ENCODE measurements at regions not wholly inside any gene's neighbourhood (a gene's known extent, or its start where the extent isn't known, plus 50 kb on each side); places are given as distances from the start of the nearest gene placed in this dataset.

DNA sequence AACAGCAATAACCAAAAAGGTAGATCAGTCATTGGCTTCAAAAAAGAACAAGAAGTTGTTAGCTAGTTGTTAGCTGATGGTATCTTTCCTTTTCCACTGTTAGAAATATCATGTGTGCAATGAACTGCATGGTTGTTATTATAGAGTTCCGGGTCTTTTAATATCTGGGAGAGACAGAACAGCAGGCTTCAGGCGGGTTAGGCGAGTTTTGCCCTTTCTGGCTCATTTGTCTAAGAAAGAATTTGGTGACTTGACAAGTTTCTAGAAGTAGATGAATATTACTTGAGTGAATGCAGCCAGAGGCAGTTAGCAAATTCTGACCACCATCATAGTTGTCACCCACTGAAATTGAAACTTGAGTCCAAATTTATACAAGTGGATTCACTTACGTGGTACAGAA lies 88.9 kb upstream of the MID1 start:
- no peaks in the 10 kb centered on the region for H3K27me3 ChIP-seq (ENCODE audit: control insufficient read depth, insufficient read depth, low read length)
- no peaks in the 10 kb centered on the region for H3K9me3 ChIP-seq (ENCODE audit: control insufficient read depth, low read length)
- no peaks in the 10 kb centered on the region for H3K36me3 ChIP-seq (ENCODE audit: control insufficient read depth, insufficient read depth, low read length)
- H3K4me1 ChIP-seq (ENCODE audit: control insufficient read depth, insufficient read depth, low read length): no peaks in the 10 kb centered on the region
- no peak overlapping the region for H3K4me3 ChIP-seq (ENCODE audit: low read length)
- H3K9ac ChIP-seq (ENCODE audit: low read length): no peak overlapping the region

DNA sequence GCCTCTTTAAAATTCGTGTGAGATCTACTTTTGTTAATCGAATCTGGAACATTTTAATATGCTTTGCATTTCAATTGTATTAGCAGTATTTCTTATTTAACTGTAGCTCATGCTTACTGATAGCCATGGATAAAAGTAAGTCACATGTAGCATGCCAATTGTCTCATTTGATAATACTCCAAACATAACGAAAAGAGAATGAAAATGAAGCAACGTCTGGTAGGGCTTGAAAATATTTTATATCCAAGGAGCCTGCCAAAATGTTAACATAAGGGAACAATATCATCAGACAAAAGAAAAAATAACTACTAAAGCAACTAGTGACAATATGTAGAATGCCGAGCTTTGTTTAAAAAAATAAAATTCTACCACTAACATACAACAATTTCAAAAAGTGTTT lies 94.1 kb upstream of the MID1 start:
- no peaks in the 10 kb centered on the region for H3K4me1 ChIP-seq (ENCODE audit: control insufficient read depth, insufficient read depth, low read length)
- no peaks in the 10 kb centered on the region for H3K36me3 ChIP-seq (ENCODE audit: control insufficient read depth, insufficient read depth, low read length)
- no peak overlapping the region for H3K4me3 ChIP-seq (ENCODE audit: low read length)
- H3K9ac ChIP-seq (ENCODE audit: low read length): no peak overlapping the region
- no peaks in the 10 kb centered on the region for H3K9me3 ChIP-seq (ENCODE audit: control insufficient read depth, low read length)
- H3K27me3 ChIP-seq (ENCODE audit: control insufficient read depth, insufficient read depth, low read length): no peaks in the 10 kb centered on the region

DNA sequence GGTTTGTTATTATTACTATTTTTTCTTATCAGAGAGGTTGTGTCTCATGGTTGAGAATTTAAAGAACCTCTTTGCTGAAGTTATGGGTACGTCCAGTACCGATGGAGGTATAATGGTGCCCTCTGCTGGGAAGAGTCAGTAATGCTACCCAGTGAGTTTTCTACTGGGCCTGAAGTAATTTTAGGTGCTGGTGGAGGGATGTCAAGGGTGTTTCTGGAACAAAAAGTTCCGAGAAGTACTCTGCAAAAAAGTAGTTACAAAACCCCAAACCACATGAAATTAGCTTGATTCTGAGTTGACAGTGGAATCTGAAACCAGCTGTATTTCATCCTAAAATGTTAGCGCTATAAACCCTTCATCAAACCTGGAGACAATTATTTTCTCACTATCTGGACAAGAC lies 102.5 kb upstream of the MID1 start:
- H3K9ac ChIP-seq (ENCODE audit: low read length): no peak overlapping the region
- no peaks in the 10 kb centered on the region for H3K9me3 ChIP-seq (ENCODE audit: control insufficient read depth, low read length)
- no peak overlapping the region for H3K4me3 ChIP-seq (ENCODE audit: low read length)
- no peaks in the 10 kb centered on the region for H3K27me3 ChIP-seq (ENCODE audit: control insufficient read depth, insufficient read depth, low read length)
- H3K36me3 ChIP-seq (ENCODE audit: control insufficient read depth, insufficient read depth, low read length): no peaks in the 10 kb centered on the region
- H3K4me1 ChIP-seq (ENCODE audit: control insufficient read depth, insufficient read depth, low read length): no peaks in the 10 kb centered on the region

DNA sequence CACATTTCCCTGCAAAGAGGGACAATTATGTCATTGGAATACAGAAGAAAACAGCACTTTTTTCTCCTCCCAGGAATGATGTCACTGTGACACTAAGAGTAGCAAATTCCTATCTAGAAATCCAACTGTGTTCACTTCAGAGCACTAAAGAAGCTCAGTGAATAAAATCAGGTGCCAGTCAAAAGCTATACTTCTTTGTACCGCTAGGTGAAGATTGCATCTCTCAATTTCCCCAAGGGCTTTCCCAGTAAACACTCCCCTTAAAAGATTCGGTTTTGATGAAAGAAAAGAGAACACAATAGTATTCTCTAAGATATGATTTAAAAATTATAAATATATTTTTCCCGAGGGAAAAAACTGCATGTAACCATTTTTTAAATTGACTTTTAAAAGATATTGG lies 104.7 kb upstream of the MID1 start:
- Histone ChIP-seq H3K4me3 (ENCODE audit: low read length) (no peak overlapping the region), H3K9me3 (ENCODE audit: control insufficient read depth, low read length) (no peaks in the 10 kb centered on the region), H3K27me3 (ENCODE audit: control insufficient read depth, insufficient read depth, low read length) (no peaks in the 10 kb centered on the region), H3K36me3 (ENCODE audit: control insufficient read depth, insufficient read depth, low read length) (no peaks in the 10 kb centered on the region), H3K9ac (ENCODE audit: low read length) (no peak overlapping the region), H3K4me1 (ENCODE audit: control insufficient read depth, insufficient read depth, low read length) (no peaks in the 10 kb centered on the region)

DNA sequence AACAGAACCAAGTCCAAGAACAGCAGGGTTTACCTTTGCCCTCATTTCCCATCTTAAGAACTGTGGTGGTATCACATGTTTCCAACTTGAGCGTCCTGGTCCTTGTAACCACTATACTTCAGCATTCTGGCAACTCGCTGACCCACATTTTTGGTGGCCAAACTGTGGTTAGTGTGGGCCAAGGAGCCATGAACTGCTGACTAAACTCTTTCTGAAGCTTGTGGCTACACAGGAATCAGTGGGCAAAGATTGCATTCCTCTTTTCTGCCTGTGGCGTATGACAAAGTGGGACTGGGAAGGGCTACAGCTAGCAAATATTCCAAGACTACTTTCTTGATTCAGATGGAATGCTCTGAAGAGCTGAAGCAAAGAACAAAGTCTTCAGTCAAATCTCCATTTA lies 106.3 kb upstream of the MID1 start:
- no peaks in the 10 kb centered on the region for H3K9me3 ChIP-seq (ENCODE audit: control insufficient read depth, low read length)
- no peak overlapping the region for H3K4me3 ChIP-seq (ENCODE audit: low read length)
- no peak overlapping the region for H3K9ac ChIP-seq (ENCODE audit: low read length)
- no peaks in the 10 kb centered on the region for H3K27me3 ChIP-seq (ENCODE audit: control insufficient read depth, insufficient read depth, low read length)
- no peaks in the 10 kb centered on the region for H3K36me3 ChIP-seq (ENCODE audit: control insufficient read depth, insufficient read depth, low read length)
- no peaks in the 10 kb centered on the region for H3K4me1 ChIP-seq (ENCODE audit: control insufficient read depth, insufficient read depth, low read length)

DNA sequence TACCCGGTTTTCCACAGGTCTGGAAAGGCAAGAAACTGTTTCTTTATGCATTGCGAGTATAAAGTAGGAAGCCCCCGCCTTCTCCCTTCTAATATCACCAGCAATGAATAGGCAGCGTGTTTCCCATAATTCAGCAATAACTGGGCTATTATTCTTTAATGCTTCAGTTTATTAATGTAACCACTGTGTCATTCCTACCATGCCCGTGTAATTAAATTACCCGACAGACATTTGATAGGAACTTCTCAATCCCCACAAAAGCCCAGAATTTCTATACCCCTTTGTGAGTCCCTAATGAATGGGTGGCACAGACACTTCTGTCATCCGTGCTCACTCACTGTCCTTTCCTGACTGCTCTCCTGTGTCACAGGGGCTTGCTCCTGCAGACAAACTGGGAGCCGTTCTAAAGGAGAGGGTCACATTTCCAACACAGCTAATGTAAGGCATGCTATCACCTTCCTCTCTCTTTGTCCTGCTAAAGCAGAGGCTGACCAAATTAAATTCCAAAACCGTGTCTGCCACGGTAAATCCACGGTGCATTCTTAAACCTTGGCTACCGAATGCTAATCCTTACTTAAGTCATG lies 108.5 kb upstream of the MID1 start:
- Histone ChIP-seq H3K27me3 (ENCODE audit: control insufficient read depth, insufficient read depth, low read length) (no peaks in the 10 kb centered on the region), H3K4me3 (ENCODE audit: low read length) (no peak overlapping the region)

DNA sequence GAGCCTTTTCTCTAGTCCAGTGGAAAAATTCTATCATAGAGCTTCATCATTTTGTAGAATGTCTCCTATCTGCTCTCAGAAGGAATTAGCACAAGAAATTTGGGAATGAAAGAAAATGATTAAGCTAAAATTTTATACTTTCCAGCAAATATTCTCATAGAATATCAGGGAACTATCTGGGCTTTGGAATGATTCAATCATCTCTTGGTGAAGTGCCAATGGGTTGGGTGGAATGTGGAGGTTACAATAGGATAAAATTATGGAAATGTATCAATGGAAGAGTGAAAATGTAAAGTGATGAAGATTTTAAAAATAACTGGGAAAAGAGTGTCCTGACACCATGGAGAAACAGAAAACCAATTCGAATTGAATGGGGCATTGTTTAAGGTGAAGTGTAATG lies 119.0 kb upstream of the MID1 start:
- Histone ChIP-seq H3K27me3 (ENCODE audit: control insufficient read depth, insufficient read depth, low read length) (no peaks in the 10 kb centered on the region), H3K9ac (ENCODE audit: low read length) (no peak overlapping the region), H3K4me1 (ENCODE audit: control insufficient read depth, insufficient read depth, low read length) (no peaks in the 10 kb centered on the region), H3K36me3 (ENCODE audit: control insufficient read depth, insufficient read depth, low read length) (no peaks in the 10 kb centered on the region), H3K4me3 (ENCODE audit: low read length) (no peak overlapping the region), H3K9me3 (ENCODE audit: control insufficient read depth, low read length) (no peaks in the 10 kb centered on the region)

More for the DNA sequence above, 108.5 kb upstream of the MID1 start:
- no peaks in the 10 kb centered on the region for H3K4me1 ChIP-seq (ENCODE audit: control insufficient read depth, insufficient read depth, low read length)
- no peaks in the 10 kb centered on the region for H3K9me3 ChIP-seq (ENCODE audit: control insufficient read depth, low read length)
- H3K9ac ChIP-seq (ENCODE audit: low read length): no peak overlapping the region
- H3K36me3 ChIP-seq (ENCODE audit: control insufficient read depth, insufficient read depth, low read length): no peaks in the 10 kb centered on the region

DNA sequence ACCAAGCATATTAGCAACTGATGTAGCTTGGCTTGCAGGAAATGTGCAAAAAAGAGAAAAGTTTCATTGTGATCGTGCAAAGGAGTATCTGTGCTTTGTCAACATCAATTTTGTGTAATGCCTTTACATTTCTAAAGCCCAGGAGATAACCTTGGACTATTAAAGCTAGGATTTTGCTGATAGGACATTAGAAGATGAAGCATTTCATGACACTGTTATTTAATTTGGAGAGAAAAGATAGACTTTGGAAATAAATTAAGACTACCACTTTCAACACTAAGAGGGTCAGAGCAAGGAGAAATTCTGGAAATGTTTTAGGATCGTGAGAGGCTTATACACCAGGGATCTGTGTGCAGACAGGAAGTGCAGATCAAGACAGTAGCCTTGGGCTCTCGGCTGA lies 120.6 kb upstream of the MID1 start:
- Histone ChIP-seq H3K9ac (ENCODE audit: low read length) (no peak overlapping the region), H3K4me1 (ENCODE audit: control insufficient read depth, insufficient read depth, low read length) (no peaks in the 10 kb centered on the region), H3K36me3 (ENCODE audit: control insufficient read depth, insufficient read depth, low read length) (no peaks in the 10 kb centered on the region), H3K4me3 (ENCODE audit: low read length) (no peak overlapping the region), H3K9me3 (ENCODE audit: control insufficient read depth, low read length) (no peaks in the 10 kb centered on the region), H3K27me3 (ENCODE audit: control insufficient read depth, insufficient read depth, low read length) (no peaks in the 10 kb centered on the region)

DNA sequence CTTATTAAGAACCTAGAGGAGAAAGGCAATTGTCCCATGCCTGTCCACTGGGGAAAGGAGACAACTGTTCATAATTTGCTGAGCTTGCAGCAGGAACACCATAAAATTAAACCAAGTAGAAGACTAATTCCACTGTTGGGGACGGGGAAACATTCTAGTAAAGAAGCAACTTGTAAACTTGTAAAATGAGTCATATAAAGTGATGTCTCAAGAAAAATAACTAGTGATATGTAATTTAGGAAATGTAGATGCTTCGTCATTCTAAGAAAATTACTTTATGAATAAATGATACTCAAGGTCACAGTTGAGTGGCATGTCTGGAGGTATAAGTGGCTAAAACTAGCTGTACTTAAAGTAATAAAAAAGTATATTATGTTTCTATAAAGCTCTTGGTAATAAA lies 121.2 kb upstream of the MID1 start:
- H3K4me3 ChIP-seq (ENCODE audit: low read length): no peak overlapping the region
- no peaks in the 10 kb centered on the region for H3K27me3 ChIP-seq (ENCODE audit: control insufficient read depth, insufficient read depth, low read length)
- no peak overlapping the region for H3K9ac ChIP-seq (ENCODE audit: low read length)
- no peaks in the 10 kb centered on the region for H3K36me3 ChIP-seq (ENCODE audit: control insufficient read depth, insufficient read depth, low read length)
- no peaks in the 10 kb centered on the region for H3K4me1 ChIP-seq (ENCODE audit: control insufficient read depth, insufficient read depth, low read length)
- no peaks in the 10 kb centered on the region for H3K9me3 ChIP-seq (ENCODE audit: control insufficient read depth, low read length)

DNA sequence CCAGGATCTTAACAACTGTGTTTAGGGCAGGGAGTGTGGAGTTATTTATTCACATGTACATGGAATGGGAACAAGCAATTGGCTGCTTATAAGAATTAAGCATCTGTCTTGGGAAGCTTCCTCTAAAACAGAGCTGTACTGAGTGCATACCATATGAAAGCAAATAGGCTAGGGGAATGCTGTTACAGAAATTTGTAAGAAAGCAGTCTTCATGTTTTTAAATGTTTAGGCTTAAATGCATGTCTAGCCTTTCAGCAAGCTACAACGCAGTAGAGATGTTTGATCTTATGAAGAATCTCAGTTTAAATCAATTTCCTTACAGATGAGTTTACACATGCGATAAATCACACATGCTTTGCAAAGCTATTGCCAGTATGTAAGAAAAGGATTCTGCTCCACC lies 123.1 kb upstream of the MID1 start:
- H3K27me3 ChIP-seq (ENCODE audit: control insufficient read depth, insufficient read depth, low read length): no peaks in the 10 kb centered on the region
- no peaks in the 10 kb centered on the region for H3K9me3 ChIP-seq (ENCODE audit: control insufficient read depth, low read length)
- no peaks in the 10 kb centered on the region for H3K36me3 ChIP-seq (ENCODE audit: control insufficient read depth, insufficient read depth, low read length)
- no peak overlapping the region for H3K4me3 ChIP-seq (ENCODE audit: low read length)
- H3K9ac ChIP-seq (ENCODE audit: low read length): no peak overlapping the region
- no peaks in the 10 kb centered on the region for H3K4me1 ChIP-seq (ENCODE audit: control insufficient read depth, insufficient read depth, low read length)

DNA sequence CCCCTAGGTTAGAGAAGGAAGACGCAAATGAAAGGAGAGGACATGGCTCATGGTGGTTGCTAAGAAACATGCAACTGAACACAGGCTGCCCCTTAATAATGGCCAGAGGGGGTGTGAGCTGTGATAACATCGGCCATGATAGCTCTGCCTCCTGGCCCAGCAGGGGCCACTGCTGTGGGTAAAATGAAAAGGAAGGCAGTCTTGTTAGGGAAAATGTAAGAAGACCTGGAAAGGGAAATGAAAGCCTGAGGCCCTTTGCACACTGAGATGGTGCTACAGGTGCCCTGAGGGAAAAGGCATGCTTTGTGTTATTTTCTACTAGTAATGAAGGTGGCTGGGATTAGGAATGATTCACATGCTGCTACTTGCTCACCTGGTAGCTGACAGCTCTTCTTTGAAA lies 123.6 kb upstream of the MID1 start:
- Histone ChIP-seq H3K4me1 (ENCODE audit: control insufficient read depth, insufficient read depth, low read length) (no peaks in the 10 kb centered on the region), H3K9ac (ENCODE audit: low read length) (no peak overlapping the region), H3K27me3 (ENCODE audit: control insufficient read depth, insufficient read depth, low read length) (no peaks in the 10 kb centered on the region), H3K4me3 (ENCODE audit: low read length) (no peak overlapping the region), H3K36me3 (ENCODE audit: control insufficient read depth, insufficient read depth, low read length) (no peaks in the 10 kb centered on the region), H3K9me3 (ENCODE audit: control insufficient read depth, low read length) (no peaks in the 10 kb centered on the region)

DNA sequence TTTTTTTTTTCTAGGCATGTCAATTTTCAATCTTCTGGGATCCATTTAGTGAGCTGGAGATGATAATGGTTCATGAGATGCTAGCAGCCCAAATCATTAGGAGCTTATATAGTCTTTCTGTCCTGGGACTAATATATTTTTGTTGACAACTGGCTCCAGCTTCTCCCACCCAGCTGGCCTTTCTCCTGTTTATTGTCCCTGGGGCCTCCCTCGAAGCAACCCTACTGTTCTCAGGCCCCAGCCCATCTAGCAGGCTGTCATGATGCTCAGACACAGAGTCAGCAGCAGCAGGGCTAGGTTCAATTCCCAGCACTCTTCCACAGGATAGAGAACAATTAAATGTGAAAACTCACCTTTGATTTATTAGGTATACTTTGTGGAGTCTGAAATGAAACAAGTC lies 127.6 kb upstream of the MID1 start:
- Histone ChIP-seq H3K36me3 (ENCODE audit: control insufficient read depth, insufficient read depth, low read length) (no peaks in the 10 kb centered on the region), H3K27me3 (ENCODE audit: control insufficient read depth, insufficient read depth, low read length) (no peaks in the 10 kb centered on the region), H3K9ac (ENCODE audit: low read length) (no peak overlapping the region), H3K4me1 (ENCODE audit: control insufficient read depth, insufficient read depth, low read length) (no peaks in the 10 kb centered on the region), H3K4me3 (ENCODE audit: low read length) (no peak overlapping the region), H3K9me3 (ENCODE audit: control insufficient read depth, low read length) (no peaks in the 10 kb centered on the region)

DNA sequence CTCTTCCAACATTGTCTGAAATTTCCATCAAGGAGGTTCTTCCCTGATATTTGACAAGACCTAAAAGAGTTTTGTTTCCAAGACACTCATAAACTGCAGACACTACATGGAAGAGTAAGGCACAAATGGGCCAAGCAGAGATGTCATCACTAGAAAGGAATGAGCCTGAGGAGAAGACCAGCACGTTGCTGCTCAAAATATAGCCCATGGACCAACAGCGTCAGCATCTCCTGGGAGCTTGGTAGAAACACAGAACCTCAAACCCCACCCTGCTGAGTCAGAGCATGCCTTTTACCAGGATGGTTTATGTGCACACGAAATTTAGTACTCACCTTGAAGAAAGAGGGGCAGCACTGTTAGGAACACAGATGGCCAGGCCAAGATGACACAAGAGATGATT lies 128.7 kb upstream of the MID1 start:
- Histone ChIP-seq H3K9ac (ENCODE audit: low read length) (no peak overlapping the region), H3K4me1 (ENCODE audit: control insufficient read depth, insufficient read depth, low read length) (no peaks in the 10 kb centered on the region), H3K4me3 (ENCODE audit: low read length) (no peak overlapping the region), H3K9me3 (ENCODE audit: control insufficient read depth, low read length) (no peaks in the 10 kb centered on the region), H3K27me3 (ENCODE audit: control insufficient read depth, insufficient read depth, low read length) (no peaks in the 10 kb centered on the region), H3K36me3 (ENCODE audit: control insufficient read depth, insufficient read depth, low read length) (no peaks in the 10 kb centered on the region)

Measured in mucosa of stomach (tissue), 1 donor.